GM12878 (cell line): ENCODE measurements at regions not wholly inside any gene's neighbourhood (a gene's known extent, or its start where the extent isn't known, plus 50 kb on each side); places are given as distances from the start of the nearest gene placed in this dataset.

Source experiments
- DPF2 ChIP-seq: fragments of 450-650 bp; IDR thresholded peaks from 2 replicates; pipeline ENCODE4 v1.6.1; 2017; ENCODE audit warnings: mild to moderate bottlenecking
- POLR2A ChIP-seq: IDR thresholded peaks from 2 replicates; pipeline ENCODE4 v1.6.1; 2011; ENCODE audit warnings: low read depth, mild to moderate bottlenecking, low read length
- SMARCA5 ChIP-seq: fragments of 450-650 bp; IDR thresholded peaks from 2 replicates; pipeline ENCODE4 v1.6.1; 2017; ENCODE audit warnings: mild to moderate bottlenecking
- SREBF1 ChIP-seq: IDR thresholded peaks from 2 replicates; pipeline ENCODE4 v1.6.1; 2012; ENCODE audit warnings: mild to moderate bottlenecking, low read length
- ZNF274 ChIP-seq: IDR thresholded peaks from one replicate; pipeline ENCODE4 v1.8.0; 2011; ENCODE audit not compliant: insufficient read length, insufficient read depth
- ZNF384 ChIP-seq: IDR thresholded peaks from 2 replicates; pipeline ENCODE4 v1.6.1; 2012; ENCODE audit warnings: low read depth, mild to moderate bottlenecking, low read length, improper control_type of control experiment, borderline replicate concordance
- ZSCAN29 ChIP-seq: fragments of 450-650 bp; IDR thresholded peaks from 2 replicates; pipeline ENCODE4 v1.6.1; 2017; ENCODE audit warnings: mild to moderate bottlenecking, moderate library complexity
- TF ChIP-seq, protein P1 (sequence below), 3 experiments: IDR thresholded peaks in 2 of 3; conservative IDR thresholded peaks in 1 of 3; 2 replicates each; pipeline ENCODE4 v1.5.1; 2011; ENCODE audit warnings: low read depth in 3 of 3, low read length in 3 of 3, mild to moderate bottlenecking in 3 of 3, control low read depth in 2 of 3, moderate library complexity in 2 of 3, inconsistent platforms in 1 of 3, mixed read lengths in 1 of 3; ENCODE audit not compliant: control insufficient read depth in 2 of 3, insufficient read depth in 1 of 3; ENCODE audit errors: extremely low read depth in 1 of 3
- TF ChIP-seq, protein P2 (sequence below): fragments of 450-650 bp; formaldehyde crosslinking; IDR thresholded peaks from 2 replicates; pipeline ENCODE4 v1.5.0; 2022; ENCODE audit warnings: mild to moderate bottlenecking, missing genetic modification characterization
- TF ChIP-seq, protein P3 (sequence below): IDR thresholded peaks from 2 replicates; pipeline ENCODE4 v1.6.1; 2011; ENCODE audit warnings: low read depth, mild to moderate bottlenecking, low read length, moderate library complexity, borderline replicate concordance; ENCODE audit errors: extremely low read depth
- TF ChIP-seq, protein P4 (sequence below): IDR thresholded peaks from 2 replicates; pipeline ENCODE4 v1.6.1; 2012; ENCODE audit warnings: mild to moderate bottlenecking, low read depth, low read length

DNA sequence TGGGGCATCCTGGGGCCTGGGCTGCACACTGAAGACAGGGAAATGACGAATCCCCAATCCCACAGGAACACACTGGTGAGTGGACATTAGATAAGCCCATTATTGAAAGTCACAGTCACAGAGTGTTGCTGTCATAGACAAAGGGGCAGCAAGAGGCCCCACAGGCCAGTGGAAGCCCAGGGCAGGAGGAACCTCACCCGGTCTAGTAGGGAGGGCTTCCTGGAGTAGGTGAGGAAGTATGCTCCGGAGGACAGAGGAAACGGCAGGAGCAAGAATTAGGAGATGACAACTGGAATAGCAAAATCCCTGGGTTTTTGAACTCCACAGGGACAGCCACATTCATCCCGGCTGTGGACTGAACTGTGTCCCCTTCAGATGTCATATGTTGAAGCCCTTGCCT lies 101.2 kb downstream of the TPRA1 start:
- TF ChIP-seq SREBF1, result no peak
- TF ChIP-seq ZNF274, result no peak
- TF ChIP-seq, protein P1, sequence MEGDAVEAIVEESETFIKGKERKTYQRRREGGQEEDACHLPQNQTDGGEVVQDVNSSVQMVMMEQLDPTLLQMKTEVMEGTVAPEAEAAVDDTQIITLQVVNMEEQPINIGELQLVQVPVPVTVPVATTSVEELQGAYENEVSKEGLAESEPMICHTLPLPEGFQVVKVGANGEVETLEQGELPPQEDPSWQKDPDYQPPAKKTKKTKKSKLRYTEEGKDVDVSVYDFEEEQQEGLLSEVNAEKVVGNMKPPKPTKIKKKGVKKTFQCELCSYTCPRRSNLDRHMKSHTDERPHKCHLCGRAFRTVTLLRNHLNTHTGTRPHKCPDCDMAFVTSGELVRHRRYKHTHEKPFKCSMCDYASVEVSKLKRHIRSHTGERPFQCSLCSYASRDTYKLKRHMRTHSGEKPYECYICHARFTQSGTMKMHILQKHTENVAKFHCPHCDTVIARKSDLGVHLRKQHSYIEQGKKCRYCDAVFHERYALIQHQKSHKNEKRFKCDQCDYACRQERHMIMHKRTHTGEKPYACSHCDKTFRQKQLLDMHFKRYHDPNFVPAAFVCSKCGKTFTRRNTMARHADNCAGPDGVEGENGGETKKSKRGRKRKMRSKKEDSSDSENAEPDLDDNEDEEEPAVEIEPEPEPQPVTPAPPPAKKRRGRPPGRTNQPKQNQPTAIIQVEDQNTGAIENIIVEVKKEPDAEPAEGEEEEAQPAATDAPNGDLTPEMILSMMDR (IDR thresholded peaks at IDR 0.05 in 2 of 3, conservative IDR thresholded peaks at IDR 0.05 in 1 of 3; ENCODE audit: control insufficient read depth in 2 of 3, extremely low read depth in 1 of 3, insufficient read depth in 1 of 3, low read depth in 3 of 3, low read length in 3 of 3), result no peak
- no peak for TF ChIP-seq POLR2A
- no peak for TF ChIP-seq ZSCAN29
- TF ChIP-seq, protein P2, sequence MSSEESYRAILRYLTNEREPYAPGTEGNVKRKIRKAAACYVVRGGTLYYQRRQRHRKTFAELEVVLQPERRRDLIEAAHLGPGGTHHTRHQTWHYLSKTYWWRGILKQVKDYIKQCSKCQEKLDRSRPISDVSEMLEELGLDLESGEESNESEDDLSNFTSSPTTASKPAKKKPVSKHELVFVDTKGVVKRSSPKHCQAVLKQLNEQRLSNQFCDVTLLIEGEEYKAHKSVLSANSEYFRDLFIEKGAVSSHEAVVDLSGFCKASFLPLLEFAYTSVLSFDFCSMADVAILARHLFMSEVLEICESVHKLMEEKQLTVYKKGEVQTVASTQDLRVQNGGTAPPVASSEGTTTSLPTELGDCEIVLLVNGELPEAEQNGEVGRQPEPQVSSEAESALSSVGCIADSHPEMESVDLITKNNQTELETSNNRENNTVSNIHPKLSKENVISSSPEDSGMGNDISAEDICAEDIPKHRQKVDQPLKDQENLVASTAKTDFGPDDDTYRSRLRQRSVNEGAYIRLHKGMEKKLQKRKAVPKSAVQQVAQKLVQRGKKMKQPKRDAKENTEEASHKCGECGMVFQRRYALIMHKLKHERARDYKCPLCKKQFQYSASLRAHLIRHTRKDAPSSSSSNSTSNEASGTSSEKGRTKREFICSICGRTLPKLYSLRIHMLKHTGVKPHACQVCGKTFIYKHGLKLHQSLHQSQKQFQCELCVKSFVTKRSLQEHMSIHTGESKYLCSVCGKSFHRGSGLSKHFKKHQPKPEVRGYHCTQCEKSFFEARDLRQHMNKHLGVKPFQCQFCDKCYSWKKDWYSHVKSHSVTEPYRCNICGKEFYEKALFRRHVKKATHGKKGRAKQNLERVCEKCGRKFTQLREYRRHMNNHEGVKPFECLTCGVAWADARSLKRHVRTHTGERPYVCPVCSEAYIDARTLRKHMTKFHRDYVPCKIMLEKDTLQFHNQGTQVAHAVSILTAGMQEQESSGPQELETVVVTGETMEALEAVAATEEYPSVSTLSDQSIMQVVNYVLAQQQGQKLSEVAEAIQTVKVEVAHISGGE (CRISPR knock-in tag), result no peak
- no peak for TF ChIP-seq DPF2
- TF ChIP-seq, protein P3, sequence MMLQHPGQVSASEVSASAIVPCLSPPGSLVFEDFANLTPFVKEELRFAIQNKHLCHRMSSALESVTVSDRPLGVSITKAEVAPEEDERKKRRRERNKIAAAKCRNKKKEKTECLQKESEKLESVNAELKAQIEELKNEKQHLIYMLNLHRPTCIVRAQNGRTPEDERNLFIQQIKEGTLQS, result no peak
- TF ChIP-seq, protein P4, sequence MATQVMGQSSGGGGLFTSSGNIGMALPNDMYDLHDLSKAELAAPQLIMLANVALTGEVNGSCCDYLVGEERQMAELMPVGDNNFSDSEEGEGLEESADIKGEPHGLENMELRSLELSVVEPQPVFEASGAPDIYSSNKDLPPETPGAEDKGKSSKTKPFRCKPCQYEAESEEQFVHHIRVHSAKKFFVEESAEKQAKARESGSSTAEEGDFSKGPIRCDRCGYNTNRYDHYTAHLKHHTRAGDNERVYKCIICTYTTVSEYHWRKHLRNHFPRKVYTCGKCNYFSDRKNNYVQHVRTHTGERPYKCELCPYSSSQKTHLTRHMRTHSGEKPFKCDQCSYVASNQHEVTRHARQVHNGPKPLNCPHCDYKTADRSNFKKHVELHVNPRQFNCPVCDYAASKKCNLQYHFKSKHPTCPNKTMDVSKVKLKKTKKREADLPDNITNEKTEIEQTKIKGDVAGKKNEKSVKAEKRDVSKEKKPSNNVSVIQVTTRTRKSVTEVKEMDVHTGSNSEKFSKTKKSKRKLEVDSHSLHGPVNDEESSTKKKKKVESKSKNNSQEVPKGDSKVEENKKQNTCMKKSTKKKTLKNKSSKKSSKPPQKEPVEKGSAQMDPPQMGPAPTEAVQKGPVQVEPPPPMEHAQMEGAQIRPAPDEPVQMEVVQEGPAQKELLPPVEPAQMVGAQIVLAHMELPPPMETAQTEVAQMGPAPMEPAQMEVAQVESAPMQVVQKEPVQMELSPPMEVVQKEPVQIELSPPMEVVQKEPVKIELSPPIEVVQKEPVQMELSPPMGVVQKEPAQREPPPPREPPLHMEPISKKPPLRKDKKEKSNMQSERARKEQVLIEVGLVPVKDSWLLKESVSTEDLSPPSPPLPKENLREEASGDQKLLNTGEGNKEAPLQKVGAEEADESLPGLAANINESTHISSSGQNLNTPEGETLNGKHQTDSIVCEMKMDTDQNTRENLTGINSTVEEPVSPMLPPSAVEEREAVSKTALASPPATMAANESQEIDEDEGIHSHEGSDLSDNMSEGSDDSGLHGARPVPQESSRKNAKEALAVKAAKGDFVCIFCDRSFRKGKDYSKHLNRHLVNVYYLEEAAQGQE, result no peak
- TF ChIP-seq SMARCA5, result no peak
- TF ChIP-seq ZNF384, result no peak
